WTC11 (cell line): ENCODE measurements at regions not wholly inside any gene's neighbourhood (a gene's known extent, or its start where the extent isn't known, plus 50 kb on each side); places are given as distances from the start of the nearest gene placed in this dataset.

ENCODE experiments used
- AFF4 ChIP-seq: sonication (generic); formaldehyde crosslinking; IDR thresholded peaks from 2 replicates; pipeline ENCODE4 v1.8.1; 2023; ENCODE audit warnings: mild to moderate bottlenecking, missing genetic modification reagents, borderline replicate concordance
- CTCF ChIP-seq: fragments of 200-600 bp; IDR thresholded peaks from 2 replicates; pipeline ENCODE4 v1.8.0; 2022; ENCODE audit warnings: antibody characterized with exemption
- FOXJ3 ChIP-seq: sonication (generic); formaldehyde crosslinking; IDR thresholded peaks from 2 replicates; pipeline ENCODE4 v1.9.0; 2021; ENCODE audit warnings: missing genetic modification reagents, mild to moderate bottlenecking, borderline replicate concordance

GRCh38 chr9:75672478-75672877 is 218.0 kb upstream of the PCSK5 start:
- TF ChIP-seq CTCF: no peak
- no peak for TF ChIP-seq AFF4
- TF ChIP-seq FOXJ3: no peak
